SK-N-SH treated with all-trans-retinoic acid at 6 μM for 48 hours (cell line): ENCODE measurements at regions not wholly inside any gene's neighbourhood (a gene's known extent, or its start where the extent isn't known, plus 50 kb on each side); places are given as distances from the start of the nearest gene placed in this dataset.

Source experiments
- ATAC-seq: fragments of 200-7000 bp; cut with Tn5 transposase; 3 replicates; pipeline ENCODE4 v1.9.1; 2020; ENCODE audit warnings: mild to moderate bottlenecking, moderate library complexity
- ARNTL ChIP-seq: fragments of 450-650 bp; formaldehyde crosslinking; IDR thresholded peaks from 2 replicates; pipeline ENCODE4 v1.5.0; 2020; ENCODE audit warnings: low read depth, mild to moderate bottlenecking, moderate library complexity, borderline replicate concordance
- BACH2 ChIP-seq: fragments of 250-450 bp; sonication (Bioruptor Pico); IDR thresholded peaks from 2 replicates; pipeline ENCODE4 v1.9.0; 2021; ENCODE audit warnings: mild to moderate bottlenecking, borderline replicate concordance
- CSDC2 ChIP-seq: fragments of 250-450 bp; sonication (Bioruptor Pico); IDR thresholded peaks from 2 replicates; pipeline ENCODE4 v1.5.0; 2020; ENCODE audit warnings: mild to moderate bottlenecking, moderate library complexity
- GLIS3 ChIP-seq: fragments of 250-450 bp; sonication (Bioruptor Pico); IDR thresholded peaks from 2 replicates; pipeline ENCODE4 v1.5.0; 2020; ENCODE audit warnings: mild to moderate bottlenecking, moderate library complexity
- ISL1 ChIP-seq: fragments of 250-450 bp; sonication (Bioruptor Pico); IDR thresholded peaks from 2 replicates; pipeline ENCODE4 v2.1.2; 2022; ENCODE audit warnings: mild to moderate bottlenecking, moderate library complexity
- OSR1 ChIP-seq: fragments of 250-450 bp; sonication (Bioruptor Pico); IDR thresholded peaks from 2 replicates; pipeline ENCODE4 v1.8.0; 2022; ENCODE audit warnings: moderate library complexity, mild to moderate bottlenecking, inconsistent platforms
- PPARA ChIP-seq: fragments of 250-450 bp; sonication (Bioruptor Pico); IDR thresholded peaks from 2 replicates; pipeline ENCODE4 v1.5.0; 2020; ENCODE audit warnings: mild to moderate bottlenecking, borderline replicate concordance
- RARB ChIP-seq: fragments of 250-450 bp; sonication (Bioruptor Pico); IDR thresholded peaks from 2 replicates; pipeline ENCODE4 v1.8.0; 2021; ENCODE audit warnings: mild to moderate bottlenecking, moderate library complexity
- SNAI2 ChIP-seq: fragments of 250-450 bp; sonication (Bioruptor Pico); IDR thresholded peaks from 2 replicates; pipeline ENCODE4 v1.5.0; 2020; ENCODE audit warnings: mild to moderate bottlenecking, moderate library complexity
- TOX ChIP-seq: fragments of 250-450 bp; sonication (Bioruptor Pico); IDR thresholded peaks from 2 replicates; pipeline ENCODE4 v1.8.0; 2021; ENCODE audit warnings: mild to moderate bottlenecking, moderate library complexity, borderline replicate concordance
- ZC3H10 ChIP-seq: fragments of 250-450 bp; sonication (Bioruptor Pico); IDR thresholded peaks from 2 replicates; pipeline ENCODE4 v1.5.1; 2021; ENCODE audit warnings: mild to moderate bottlenecking, moderate library complexity
- ZFP3 ChIP-seq: fragments of 250-450 bp; sonication (Bioruptor Pico); IDR thresholded peaks from 2 replicates; pipeline ENCODE4 v1.5.0; 2020; ENCODE audit warnings: mild to moderate bottlenecking, moderate library complexity
- ZFP30 ChIP-seq: fragments of 450-650 bp; formaldehyde crosslinking; IDR thresholded peaks from 2 replicates; pipeline ENCODE4 v1.5.0; 2022; ENCODE audit warnings: mild to moderate bottlenecking, moderate library complexity
- ZNF565 ChIP-seq: fragments of 450-650 bp; formaldehyde crosslinking; conservative IDR thresholded peaks from 2 replicates; pipeline ENCODE4 v1.5.0; 2020; ENCODE audit warnings: low read depth, mild to moderate bottlenecking, moderate library complexity
- ZNF70 ChIP-seq: fragments of 450-650 bp; formaldehyde crosslinking; IDR thresholded peaks from 2 replicates; pipeline ENCODE4 v1.5.0; 2020; ENCODE audit warnings: mild to moderate bottlenecking, moderate library complexity
- ZNF8 ChIP-seq: fragments of 450-650 bp; formaldehyde crosslinking; IDR thresholded peaks from 2 replicates; pipeline ENCODE4 v1.5.0; 2020; ENCODE audit warnings: mild to moderate bottlenecking, moderate library complexity
- TF ChIP-seq, protein P1 (sequence below): fragments of 250-450 bp; sonication (Bioruptor Pico); IDR thresholded peaks from 2 replicates; pipeline ENCODE4 v1.8.0; 2020; ENCODE audit warnings: mild to moderate bottlenecking, moderate library complexity, borderline replicate concordance
- TF ChIP-seq, protein P2 (sequence below): fragments of 250-450 bp; sonication (Bioruptor Pico); IDR thresholded peaks from 2 replicates; pipeline ENCODE4 v1.5.0; 2020; ENCODE audit warnings: mild to moderate bottlenecking, moderate library complexity
- TF ChIP-seq, protein P3 (sequence below): fragments of 250-450 bp; sonication (Bioruptor Pico); IDR thresholded peaks from 2 replicates; pipeline ENCODE4 v1.8.0; 2021; ENCODE audit warnings: low read depth, mild to moderate bottlenecking, moderate library complexity, borderline replicate concordance
- TF ChIP-seq, protein P4 (sequence below): fragments of 250-450 bp; sonication (Bioruptor Pico); IDR thresholded peaks from 2 replicates; pipeline ENCODE4 v1.5.1; 2020; ENCODE audit warnings: low read depth, mild to moderate bottlenecking, moderate library complexity

DNA sequence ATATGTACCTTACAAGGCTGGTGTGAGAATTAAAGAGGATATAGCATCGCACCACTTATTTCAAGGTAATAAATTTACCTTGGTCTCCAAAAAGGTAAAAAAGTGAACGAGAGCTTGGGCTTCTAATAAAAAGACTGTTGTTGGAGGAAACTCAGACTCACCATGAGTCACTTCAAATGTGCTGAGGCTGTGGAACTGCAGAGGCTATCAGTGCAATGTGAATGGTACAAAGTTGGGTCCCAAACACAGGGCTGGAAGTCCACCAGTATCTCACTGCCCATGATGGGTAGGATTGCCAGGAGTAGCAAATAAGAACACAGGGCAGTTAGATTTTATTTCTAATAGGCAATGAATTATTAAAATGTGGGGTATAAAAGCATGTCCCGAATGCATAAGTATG, 200.6 kb downstream of the MAFB start:
- no peak for ATAC-seq
- TF ChIP-seq ZNF8 (CRISPR knock-in tag), result no peak
- no peak for TF ChIP-seq ZFP30
- TF ChIP-seq ZNF70 (CRISPR knock-in tag), result no peak
- no peak for TF ChIP-seq SNAI2 (CRISPR knock-in tag)
- TF ChIP-seq ARNTL, result no peak
- TF ChIP-seq RARB, result no peak
- no peak for TF ChIP-seq ZFP3 (CRISPR knock-in tag)
- no peak for TF ChIP-seq CSDC2 (CRISPR knock-in tag)
- TF ChIP-seq PPARA (CRISPR knock-in tag), result no peak
- TF ChIP-seq, protein P1, sequence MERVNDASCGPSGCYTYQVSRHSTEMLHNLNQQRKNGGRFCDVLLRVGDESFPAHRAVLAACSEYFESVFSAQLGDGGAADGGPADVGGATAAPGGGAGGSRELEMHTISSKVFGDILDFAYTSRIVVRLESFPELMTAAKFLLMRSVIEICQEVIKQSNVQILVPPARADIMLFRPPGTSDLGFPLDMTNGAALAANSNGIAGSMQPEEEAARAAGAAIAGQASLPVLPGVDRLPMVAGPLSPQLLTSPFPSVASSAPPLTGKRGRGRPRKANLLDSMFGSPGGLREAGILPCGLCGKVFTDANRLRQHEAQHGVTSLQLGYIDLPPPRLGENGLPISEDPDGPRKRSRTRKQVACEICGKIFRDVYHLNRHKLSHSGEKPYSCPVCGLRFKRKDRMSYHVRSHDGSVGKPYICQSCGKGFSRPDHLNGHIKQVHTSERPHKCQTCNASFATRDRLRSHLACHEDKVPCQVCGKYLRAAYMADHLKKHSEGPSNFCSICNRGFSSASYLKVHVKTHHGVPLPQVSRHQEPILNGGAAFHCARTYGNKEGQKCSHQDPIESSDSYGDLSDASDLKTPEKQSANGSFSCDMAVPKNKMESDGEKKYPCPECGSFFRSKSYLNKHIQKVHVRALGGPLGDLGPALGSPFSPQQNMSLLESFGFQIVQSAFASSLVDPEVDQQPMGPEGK (CRISPR knock-in tag), result no peak
- no peak for TF ChIP-seq ZC3H10 (CRISPR knock-in tag)
- TF ChIP-seq ZNF565 (CRISPR knock-in tag), result no peak
- TF ChIP-seq, protein P2, sequence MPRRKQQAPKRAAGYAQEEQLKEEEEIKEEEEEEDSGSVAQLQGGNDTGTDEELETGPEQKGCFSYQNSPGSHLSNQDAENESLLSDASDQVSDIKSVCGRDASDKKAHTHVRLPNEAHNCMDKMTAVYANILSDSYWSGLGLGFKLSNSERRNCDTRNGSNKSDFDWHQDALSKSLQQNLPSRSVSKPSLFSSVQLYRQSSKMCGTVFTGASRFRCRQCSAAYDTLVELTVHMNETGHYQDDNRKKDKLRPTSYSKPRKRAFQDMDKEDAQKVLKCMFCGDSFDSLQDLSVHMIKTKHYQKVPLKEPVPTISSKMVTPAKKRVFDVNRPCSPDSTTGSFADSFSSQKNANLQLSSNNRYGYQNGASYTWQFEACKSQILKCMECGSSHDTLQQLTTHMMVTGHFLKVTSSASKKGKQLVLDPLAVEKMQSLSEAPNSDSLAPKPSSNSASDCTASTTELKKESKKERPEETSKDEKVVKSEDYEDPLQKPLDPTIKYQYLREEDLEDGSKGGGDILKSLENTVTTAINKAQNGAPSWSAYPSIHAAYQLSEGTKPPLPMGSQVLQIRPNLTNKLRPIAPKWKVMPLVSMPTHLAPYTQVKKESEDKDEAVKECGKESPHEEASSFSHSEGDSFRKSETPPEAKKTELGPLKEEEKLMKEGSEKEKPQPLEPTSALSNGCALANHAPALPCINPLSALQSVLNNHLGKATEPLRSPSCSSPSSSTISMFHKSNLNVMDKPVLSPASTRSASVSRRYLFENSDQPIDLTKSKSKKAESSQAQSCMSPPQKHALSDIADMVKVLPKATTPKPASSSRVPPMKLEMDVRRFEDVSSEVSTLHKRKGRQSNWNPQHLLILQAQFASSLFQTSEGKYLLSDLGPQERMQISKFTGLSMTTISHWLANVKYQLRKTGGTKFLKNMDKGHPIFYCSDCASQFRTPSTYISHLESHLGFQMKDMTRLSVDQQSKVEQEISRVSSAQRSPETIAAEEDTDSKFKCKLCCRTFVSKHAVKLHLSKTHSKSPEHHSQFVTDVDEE, result no peak
- TF ChIP-seq, protein P3, sequence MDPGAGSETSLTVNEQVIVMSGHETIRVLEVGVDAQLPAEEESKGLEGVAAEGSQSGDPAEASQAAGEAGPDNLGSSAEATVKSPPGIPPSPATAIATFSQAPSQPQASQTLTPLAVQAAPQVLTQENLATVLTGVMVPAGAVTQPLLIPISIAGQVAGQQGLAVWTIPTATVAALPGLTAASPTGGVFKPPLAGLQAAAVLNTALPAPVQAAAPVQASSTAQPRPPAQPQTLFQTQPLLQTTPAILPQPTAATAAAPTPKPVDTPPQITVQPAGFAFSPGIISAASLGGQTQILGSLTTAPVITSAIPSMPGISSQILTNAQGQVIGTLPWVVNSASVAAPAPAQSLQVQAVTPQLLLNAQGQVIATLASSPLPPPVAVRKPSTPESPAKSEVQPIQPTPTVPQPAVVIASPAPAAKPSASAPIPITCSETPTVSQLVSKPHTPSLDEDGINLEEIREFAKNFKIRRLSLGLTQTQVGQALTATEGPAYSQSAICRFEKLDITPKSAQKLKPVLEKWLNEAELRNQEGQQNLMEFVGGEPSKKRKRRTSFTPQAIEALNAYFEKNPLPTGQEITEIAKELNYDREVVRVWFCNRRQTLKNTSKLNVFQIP (CRISPR knock-in tag), result no peak
- TF ChIP-seq OSR1 (CRISPR knock-in tag), result no peak
- no peak for TF ChIP-seq TOX (CRISPR knock-in tag)
- TF ChIP-seq, protein P4, sequence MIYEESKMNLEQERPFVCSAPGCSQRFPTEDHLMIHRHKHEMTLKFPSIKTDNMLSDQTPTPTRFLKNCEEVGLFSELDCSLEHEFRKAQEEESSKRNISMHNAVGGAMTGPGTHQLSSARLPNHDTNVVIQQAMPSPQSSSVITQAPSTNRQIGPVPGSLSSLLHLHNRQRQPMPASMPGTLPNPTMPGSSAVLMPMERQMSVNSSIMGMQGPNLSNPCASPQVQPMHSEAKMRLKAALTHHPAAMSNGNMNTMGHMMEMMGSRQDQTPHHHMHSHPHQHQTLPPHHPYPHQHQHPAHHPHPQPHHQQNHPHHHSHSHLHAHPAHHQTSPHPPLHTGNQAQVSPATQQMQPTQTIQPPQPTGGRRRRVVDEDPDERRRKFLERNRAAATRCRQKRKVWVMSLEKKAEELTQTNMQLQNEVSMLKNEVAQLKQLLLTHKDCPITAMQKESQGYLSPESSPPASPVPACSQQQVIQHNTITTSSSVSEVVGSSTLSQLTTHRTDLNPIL (CRISPR knock-in tag), result no peak
- no peak for TF ChIP-seq BACH2
- TF ChIP-seq ISL1, result no peak
- TF ChIP-seq GLIS3 (CRISPR knock-in tag), result no peak

DNA sequence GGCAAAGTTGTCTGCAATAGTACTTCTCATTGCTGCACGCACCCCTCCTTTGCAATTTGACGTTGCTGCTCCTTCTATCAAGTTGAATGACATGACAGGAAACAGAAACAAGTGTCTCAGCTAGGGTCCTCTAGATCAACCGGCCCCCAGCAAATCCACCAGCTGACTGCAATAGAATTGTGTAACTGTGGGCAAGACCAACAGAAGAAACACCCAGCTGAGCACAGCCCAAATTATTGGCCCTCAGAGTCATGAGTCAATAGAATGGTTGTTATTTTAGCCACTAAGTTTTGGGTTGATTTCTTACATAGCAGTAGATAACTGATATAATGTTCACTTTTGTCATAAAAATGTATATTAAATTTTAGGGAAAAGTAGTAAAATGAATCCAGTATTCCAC, 202.7 kb downstream of the MAFB start:
- no peak for TF ChIP-seq ARNTL
- no peak for TF ChIP-seq BACH2
- TF ChIP-seq, protein P2, result no peak
- TF ChIP-seq, all 23 proteins: peak for 0
- no peak for ATAC-seq

DNA sequence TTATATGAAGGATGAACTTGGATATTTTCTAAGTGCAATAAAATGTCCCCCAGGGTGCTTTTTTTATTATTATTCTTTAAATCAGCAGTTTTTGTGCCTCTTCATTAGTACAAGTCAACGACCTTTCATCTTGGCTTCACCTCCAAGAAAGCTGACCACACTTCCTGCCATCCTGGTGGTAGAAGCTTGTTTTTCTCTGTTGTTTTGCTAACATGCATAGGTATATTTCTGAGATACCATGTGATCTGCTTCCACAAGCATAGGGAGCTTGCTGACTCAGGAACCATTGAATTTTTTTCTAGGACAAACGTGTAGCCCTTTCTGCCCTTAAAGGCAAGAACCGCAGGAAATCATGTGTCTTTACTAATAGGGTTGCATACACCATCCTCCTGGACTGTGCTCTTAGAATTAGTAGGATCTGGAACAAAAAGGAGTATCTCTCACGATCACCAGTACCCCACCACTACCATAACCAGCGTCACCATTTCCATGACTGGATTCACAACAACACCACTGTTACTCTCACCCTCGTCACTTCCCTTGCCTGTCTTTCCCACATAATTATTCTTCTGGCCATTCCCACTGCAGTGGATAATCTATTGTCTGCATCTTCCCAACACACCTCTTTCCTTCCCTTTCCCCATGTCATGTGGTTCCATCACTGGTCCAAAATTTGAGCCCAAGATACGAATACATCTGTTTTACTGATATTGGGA, 207.1 kb downstream of the MAFB start:
- no peak for ATAC-seq
- TF ChIP-seq ZC3H10 (CRISPR knock-in tag), result no peak
